ENCODE measurements at regions not wholly inside any gene's neighbourhood (a gene's known extent, or its start where the extent isn't known, plus 50 kb on each side); places are given as distances from the start of the nearest gene placed in this dataset.

DNA sequence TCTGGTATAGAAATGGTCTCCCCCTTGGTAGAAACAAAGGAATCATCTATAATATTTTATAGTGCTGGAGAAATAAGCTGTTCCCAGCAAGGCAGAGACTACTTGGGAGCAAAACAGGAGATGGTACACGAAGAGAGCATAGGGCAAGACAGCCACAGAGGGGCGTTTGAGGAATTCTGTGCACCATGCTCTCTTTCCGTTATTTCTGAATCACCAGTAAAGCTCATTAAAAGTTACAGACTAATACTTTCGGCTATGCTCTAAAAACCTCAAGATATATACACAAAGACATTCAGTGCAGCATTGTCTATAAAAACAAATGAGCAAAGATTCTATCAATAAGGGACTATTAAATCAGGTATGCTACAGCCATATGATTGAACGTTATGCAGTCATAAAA lies 68.5 kb upstream of the FHIP2A start:
- 87 to 88% methylated on average over 4 to 5 of the region's 5 CpGs for WGBS, 2 experiments
- Histone ChIP-seq H3K27me3 (ENCODE audit: control insufficient read depth, insufficient read depth, low read length, poor library complexity, severe bottlenecking) (no peaks in the 10 kb centered on the region), H3K4me3 (ENCODE audit: insufficient read depth, low read depth, low read length) (no peak overlapping the region), H3K36me3 (ENCODE audit: control insufficient read depth, insufficient read depth, low read length) (no peaks in the 10 kb centered on the region), H3K9me3 (ENCODE audit: control insufficient read depth, low read length) (no peaks in the 10 kb centered on the region), H3K27ac (ENCODE audit: insufficient read depth, low read depth, low read length, poor library complexity, severe bottlenecking) (no peak overlapping the region), H3K4me1 (ENCODE audit: control insufficient read depth, insufficient read depth, low read length) (no peaks in the 10 kb centered on the region)

DNA sequence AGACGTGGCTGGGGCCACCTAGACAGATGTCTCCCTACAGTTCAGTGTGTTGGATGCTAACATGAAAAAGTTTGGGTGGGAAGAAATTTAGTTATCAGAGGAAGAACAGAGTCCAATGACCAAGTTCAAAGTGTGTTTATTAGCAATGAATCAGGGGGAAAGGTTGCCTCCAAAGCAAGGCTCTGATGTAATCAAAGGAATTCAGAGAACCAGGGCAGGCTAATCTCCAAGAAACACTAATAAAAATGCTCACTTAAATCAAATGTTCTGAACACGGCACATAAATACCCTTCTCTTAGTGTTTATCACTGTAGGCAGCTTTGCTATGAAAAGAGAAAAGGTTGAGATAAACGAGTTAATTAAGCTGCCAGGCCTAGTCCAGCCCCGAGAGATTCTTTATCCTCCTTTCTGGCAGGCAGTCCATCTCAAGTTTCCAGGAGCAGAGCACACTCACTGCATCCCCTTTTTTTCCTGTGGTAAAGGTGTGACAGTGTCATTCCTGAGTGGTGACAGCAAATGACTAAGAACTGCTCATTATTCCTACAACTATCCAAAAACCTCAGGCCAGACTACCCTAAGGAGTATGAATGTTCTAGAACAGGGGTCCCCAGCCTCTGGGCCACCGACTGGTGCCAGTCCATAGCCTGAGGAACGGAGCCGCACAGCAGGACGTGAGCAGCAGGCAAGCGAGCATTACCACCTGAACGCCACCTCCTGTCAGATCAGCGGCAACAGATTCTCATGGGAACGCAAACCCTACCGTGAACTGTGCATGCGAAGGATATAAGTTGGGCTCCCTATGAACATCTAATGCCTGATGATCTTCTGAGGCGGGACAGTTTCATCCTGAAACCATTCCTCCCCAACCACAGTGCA lies 66.9 kb upstream of the FHIP2A start:
- Histone ChIP-seq H3K4me3 (ENCODE audit: insufficient read depth, low read depth, low read length) (no peak overlapping the region), H3K27ac (ENCODE audit: insufficient read depth, low read depth, low read length, poor library complexity, severe bottlenecking) (no peak overlapping the region), H3K36me3 (ENCODE audit: control insufficient read depth, insufficient read depth, low read length) (no peaks in the 10 kb centered on the region), H3K27me3 (ENCODE audit: control insufficient read depth, insufficient read depth, low read length, poor library complexity, severe bottlenecking) (no peaks in the 10 kb centered on the region), H3K4me1 (ENCODE audit: control insufficient read depth, insufficient read depth, low read length) (no peaks in the 10 kb centered on the region), H3K9me3 (ENCODE audit: control insufficient read depth, low read length) (no peaks in the 10 kb centered on the region)
- WGBS, 2 experiments = 82 to 84% methylated on average over 15 of the region's 15 CpGs

DNA sequence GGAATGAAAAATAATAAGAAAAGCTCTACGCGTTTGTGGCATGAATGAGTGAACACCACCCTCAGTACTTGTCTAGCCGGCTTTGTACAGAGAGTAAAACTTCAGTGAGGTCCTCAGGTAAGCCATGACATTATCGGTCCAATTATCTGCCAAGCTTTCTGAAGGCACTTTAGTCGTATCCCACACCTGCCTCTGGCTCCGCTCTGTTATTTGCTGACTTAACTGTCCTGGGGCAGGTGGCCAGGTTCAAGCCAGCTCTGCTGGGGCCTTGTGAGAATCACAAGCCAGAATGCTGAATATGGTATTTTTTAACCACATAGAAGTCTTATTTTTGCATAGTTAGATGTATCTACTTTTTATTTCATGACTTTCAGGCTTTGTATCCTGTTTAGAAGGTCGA lies 66.0 kb upstream of the FHIP2A start:
- H3K36me3 ChIP-seq (ENCODE audit: control insufficient read depth, insufficient read depth, low read length) = no peaks in the 10 kb centered on the region
- no peaks in the 10 kb centered on the region for H3K9me3 ChIP-seq (ENCODE audit: control insufficient read depth, low read length)
- 80 to 82% methylated on average over 6 to 7 of the region's 7 CpGs for WGBS, 2 experiments
- H3K27ac ChIP-seq (ENCODE audit: insufficient read depth, low read depth, low read length, poor library complexity, severe bottlenecking) = no peak overlapping the region
- no peak overlapping the region for H3K4me3 ChIP-seq (ENCODE audit: insufficient read depth, low read depth, low read length)
- H3K4me1 ChIP-seq (ENCODE audit: control insufficient read depth, insufficient read depth, low read length) = no peaks in the 10 kb centered on the region
- no peaks in the 10 kb centered on the region for H3K27me3 ChIP-seq (ENCODE audit: control insufficient read depth, insufficient read depth, low read length, poor library complexity, severe bottlenecking)

DNA sequence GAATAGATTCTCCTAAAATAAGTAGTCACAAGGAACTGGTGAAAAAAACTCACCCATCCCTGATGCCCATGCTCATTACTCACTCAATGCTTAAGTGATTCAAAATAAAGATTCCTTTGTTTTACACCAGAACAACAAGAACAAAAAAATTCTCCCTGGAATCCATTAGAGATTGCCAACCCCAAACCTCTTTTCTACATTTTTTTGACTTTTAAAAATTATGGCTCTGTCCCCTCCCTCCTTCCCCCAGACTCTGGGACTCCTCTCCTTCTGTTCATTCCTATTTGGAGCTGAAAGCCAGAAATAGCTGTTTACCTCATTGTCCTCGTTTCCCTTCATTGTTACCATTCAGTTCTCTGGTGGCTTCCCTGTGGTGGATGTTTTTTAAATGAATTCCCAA lies 63.2 kb upstream of the FHIP2A start:
- Histone ChIP-seq H3K4me3 (ENCODE audit: insufficient read depth, low read depth, low read length) (no peak overlapping the region), H3K4me1 (ENCODE audit: control insufficient read depth, insufficient read depth, low read length) (no peaks in the 10 kb centered on the region), H3K27ac (ENCODE audit: insufficient read depth, low read depth, low read length, poor library complexity, severe bottlenecking) (no peak overlapping the region), H3K9me3 (ENCODE audit: control insufficient read depth, low read length) (no peaks in the 10 kb centered on the region), H3K36me3 (ENCODE audit: control insufficient read depth, insufficient read depth, low read length) (no peaks in the 10 kb centered on the region), H3K27me3 (ENCODE audit: control insufficient read depth, insufficient read depth, low read length, poor library complexity, severe bottlenecking) (no peaks in the 10 kb centered on the region)
- WGBS, 2 experiments = 25% methylated on average over 1 of the region's 1 CpG; no CpG with 5 or more reads in 1 of the 2 experiments

DNA sequence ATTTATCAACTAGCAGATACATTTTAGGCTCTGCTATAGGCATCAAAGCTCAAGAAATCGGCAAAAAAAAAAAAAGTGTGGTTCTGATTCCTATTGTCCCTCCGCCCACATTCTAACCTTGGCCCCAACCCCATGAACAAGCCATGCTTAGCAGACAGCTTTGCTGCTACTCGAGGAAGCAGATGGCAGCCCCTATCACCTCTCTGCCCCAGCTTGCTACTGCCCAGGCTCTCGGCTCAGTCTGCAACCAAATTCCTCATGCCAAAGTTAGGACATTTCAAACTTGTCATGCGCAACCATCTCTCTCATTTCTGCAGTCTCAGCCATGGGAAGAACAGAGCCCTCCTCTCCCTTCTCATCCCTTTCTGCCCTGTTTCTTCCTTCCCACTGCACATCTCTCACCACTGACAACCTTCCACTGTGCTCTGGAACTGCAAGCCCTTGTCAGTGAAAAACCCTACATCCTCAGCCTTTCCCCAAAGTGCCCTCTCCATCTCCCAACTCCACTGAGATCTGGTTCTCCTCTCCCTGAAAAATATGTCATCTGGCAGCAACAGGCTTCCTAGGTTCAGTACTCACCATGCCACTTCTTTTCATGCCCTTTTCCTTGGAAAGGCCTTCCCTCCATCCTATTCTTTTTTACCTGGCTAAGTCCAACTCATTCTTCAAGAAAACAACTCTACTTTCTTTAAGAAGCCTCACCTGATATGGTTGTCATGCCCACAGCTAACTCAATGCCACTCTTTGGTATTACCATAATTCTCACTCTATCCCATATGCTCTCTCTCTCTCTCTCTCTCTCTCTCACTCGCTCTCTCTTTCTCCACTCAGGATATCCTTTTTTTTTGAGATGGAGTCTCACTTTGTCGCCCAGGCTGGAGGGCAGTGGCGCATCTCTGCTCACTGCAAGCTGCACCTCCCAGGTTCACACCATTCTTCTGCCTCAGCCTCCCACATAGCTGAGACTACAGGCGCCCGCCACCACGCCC lies 60.1 kb upstream of the FHIP2A start:
- H3K27me3 ChIP-seq (ENCODE audit: control insufficient read depth, insufficient read depth, low read length, poor library complexity, severe bottlenecking) = peaks cover 4% of the 10 kb centered on the region
- no peak overlapping the region for H3K4me3 ChIP-seq (ENCODE audit: insufficient read depth, low read depth, low read length)
- H3K9me3 ChIP-seq (ENCODE audit: control insufficient read depth, low read length) = no peaks in the 10 kb centered on the region
- 93 to 94% methylated on average over 11 of the region's 11 CpGs for WGBS, 2 experiments
- no peaks in the 10 kb centered on the region for H3K36me3 ChIP-seq (ENCODE audit: control insufficient read depth, insufficient read depth, low read length)
- H3K4me1 ChIP-seq (ENCODE audit: control insufficient read depth, insufficient read depth, low read length) = no peaks in the 10 kb centered on the region
- H3K27ac ChIP-seq (ENCODE audit: insufficient read depth, low read depth, low read length, poor library complexity, severe bottlenecking) = no peak overlapping the region

DNA sequence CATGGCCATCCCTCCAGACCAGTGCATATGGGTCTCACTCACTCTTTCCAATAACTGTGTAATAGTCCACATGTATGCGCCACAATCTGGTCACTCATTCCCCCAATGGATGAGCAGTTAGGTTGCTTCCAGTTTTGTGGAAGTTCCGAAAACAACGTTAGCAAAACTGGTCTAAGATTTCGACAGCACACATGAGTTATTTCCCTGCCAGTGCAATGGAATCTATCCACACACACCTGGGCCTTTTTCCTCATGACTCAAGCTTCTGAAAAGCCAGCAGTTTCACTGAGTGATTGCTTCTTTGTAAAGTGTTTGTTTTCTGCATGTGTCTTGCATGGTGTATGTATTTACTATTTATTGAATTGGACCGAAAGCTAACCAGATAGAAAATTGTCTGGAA lies 58.8 kb upstream of the FHIP2A start:
- H3K27ac ChIP-seq (ENCODE audit: insufficient read depth, low read depth, low read length, poor library complexity, severe bottlenecking) = no peak overlapping the region
- H3K4me1 ChIP-seq (ENCODE audit: control insufficient read depth, insufficient read depth, low read length) = no peaks in the 10 kb centered on the region
- peaks cover 17% of the 10 kb centered on the region for H3K27me3 ChIP-seq (ENCODE audit: control insufficient read depth, insufficient read depth, low read length, poor library complexity, severe bottlenecking)
- no peak overlapping the region for H3K4me3 ChIP-seq (ENCODE audit: insufficient read depth, low read depth, low read length)
- 90 to 93% methylated on average over 5 of the region's 5 CpGs for WGBS, 2 experiments
- no peaks in the 10 kb centered on the region for H3K9me3 ChIP-seq (ENCODE audit: control insufficient read depth, low read length)
- H3K36me3 ChIP-seq (ENCODE audit: control insufficient read depth, insufficient read depth, low read length) = no peaks in the 10 kb centered on the region

DNA sequence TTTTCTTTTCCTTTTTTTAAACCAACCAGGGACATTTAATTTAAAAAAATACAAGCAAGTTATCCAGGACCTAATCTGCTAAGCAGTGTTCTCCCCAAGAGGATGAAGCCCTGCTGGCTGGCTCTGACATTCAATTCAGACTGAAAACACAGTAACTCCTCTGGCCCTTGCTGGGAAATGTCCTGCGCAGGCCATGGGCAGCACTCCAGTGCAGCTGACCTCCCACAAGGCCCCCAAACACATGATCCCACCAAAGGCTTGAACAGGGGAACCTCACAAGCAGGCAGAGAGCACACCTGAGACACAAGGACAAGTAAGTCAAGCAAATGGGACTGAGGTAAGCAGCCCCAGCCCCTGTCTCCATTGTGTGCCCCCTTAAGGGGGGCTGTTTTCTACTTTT lies 56.9 kb upstream of the FHIP2A start:
- Histone ChIP-seq H3K27ac (ENCODE audit: insufficient read depth, low read depth, low read length, poor library complexity, severe bottlenecking) (no peak overlapping the region), H3K27me3 (ENCODE audit: control insufficient read depth, insufficient read depth, low read length, poor library complexity, severe bottlenecking) (peaks cover 36% of the 10 kb centered on the region), H3K36me3 (ENCODE audit: control insufficient read depth, insufficient read depth, low read length) (no peaks in the 10 kb centered on the region), H3K4me3 (ENCODE audit: insufficient read depth, low read depth, low read length) (no peak overlapping the region), H3K9me3 (ENCODE audit: control insufficient read depth, low read length) (no peaks in the 10 kb centered on the region), H3K4me1 (ENCODE audit: control insufficient read depth, insufficient read depth, low read length) (no peaks in the 10 kb centered on the region)
- WGBS, 2 experiments = 0% methylated on average over 1 of the region's 1 CpG; no CpG with 5 or more reads in 1 of the 2 experiments

DNA sequence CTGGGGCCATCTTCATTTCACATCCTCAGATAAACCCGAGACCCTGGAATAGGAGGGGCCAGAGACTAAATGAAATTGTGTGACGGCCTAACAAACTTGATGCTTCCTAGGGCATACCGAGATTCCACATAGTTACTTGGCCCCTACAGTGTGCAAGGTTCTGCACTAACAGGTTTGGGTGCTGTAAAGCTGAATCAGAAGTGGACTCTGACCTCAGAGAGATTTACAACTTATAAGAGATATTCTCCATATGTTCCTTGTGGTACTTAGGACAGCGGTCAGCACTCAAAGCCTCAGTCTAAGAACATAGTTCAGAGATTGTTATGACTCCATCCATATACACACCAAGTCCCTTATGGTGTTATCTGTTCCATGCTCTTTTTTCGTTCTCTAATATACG lies 55.1 kb upstream of the FHIP2A start:
- Histone ChIP-seq H3K27me3 (ENCODE audit: control insufficient read depth, insufficient read depth, low read length, poor library complexity, severe bottlenecking) (peaks cover 44% of the 10 kb centered on the region), H3K4me1 (ENCODE audit: control insufficient read depth, insufficient read depth, low read length) (no peaks in the 10 kb centered on the region), H3K36me3 (ENCODE audit: control insufficient read depth, insufficient read depth, low read length) (no peaks in the 10 kb centered on the region), H3K9me3 (ENCODE audit: control insufficient read depth, low read length) (no peaks in the 10 kb centered on the region), H3K27ac (ENCODE audit: insufficient read depth, low read depth, low read length, poor library complexity, severe bottlenecking) (no peak overlapping the region), H3K4me3 (ENCODE audit: insufficient read depth, low read depth, low read length) (no peak overlapping the region)
- 91 to 94% methylated on average over 6 of the region's 6 CpGs for WGBS, 2 experiments

DNA sequence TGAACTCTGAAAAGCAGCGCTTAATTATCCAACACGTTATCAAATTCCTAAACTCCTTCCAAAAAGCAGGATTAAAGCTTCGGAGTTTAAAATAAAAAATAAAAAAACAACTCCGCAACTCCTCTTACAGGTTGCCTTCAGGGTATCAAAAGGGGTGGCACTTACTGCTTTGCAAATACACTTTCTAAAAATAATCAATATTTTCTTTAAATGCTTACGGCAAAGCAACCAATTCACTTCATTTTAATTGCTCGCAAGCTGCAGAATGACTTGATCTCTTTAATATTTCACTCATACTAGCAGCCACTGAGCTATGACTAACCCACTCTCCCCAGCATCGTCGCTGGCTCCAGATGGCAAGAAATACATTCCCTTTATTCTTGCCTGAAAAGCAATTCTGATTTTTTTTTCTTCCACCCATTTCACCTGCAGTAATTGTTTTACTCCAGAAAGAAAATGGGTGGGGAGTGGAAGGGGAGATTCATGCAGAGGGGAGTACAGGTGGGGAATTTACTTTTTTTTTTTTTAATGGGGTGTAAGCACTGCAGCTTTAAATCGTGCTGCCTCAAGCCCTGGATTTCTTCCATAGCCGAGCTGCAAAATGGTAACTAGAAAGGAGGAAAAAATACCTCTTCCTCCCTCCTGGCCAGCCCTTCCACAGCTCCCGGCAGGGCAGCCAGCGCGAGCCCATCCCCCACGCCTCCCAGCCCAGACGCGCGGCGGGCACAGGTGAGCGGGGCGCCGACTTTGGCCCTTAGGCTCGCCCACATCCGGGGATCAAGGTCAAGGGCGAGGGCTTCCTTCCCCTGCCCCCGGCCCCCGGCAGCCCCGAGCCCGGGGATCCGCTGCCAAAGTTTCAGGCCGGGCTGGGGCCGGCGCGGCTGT lies 54.2 kb upstream of the FHIP2A start:
- Histone ChIP-seq H3K36me3 (ENCODE audit: control insufficient read depth, insufficient read depth, low read length) (no peaks in the 10 kb centered on the region), H3K27ac (ENCODE audit: insufficient read depth, low read depth, low read length, poor library complexity, severe bottlenecking) (no peak overlapping the region), H3K4me1 (ENCODE audit: control insufficient read depth, insufficient read depth, low read length) (no peaks in the 10 kb centered on the region), H3K9me3 (ENCODE audit: control insufficient read depth, low read length) (no peaks in the 10 kb centered on the region), H3K27me3 (ENCODE audit: control insufficient read depth, insufficient read depth, low read length, poor library complexity, severe bottlenecking) (peaks cover 44% of the 10 kb centered on the region), H3K4me3 (ENCODE audit: insufficient read depth, low read depth, low read length) (peak overlapping the region; percentile 33)
- 16 to 17% methylated on average over 33 of the region's 33 CpGs for WGBS, 2 experiments
